ENCODE measurements at regions not wholly inside any gene's neighbourhood (a gene's known extent, or its start where the extent isn't known, plus 50 kb on each side); places are given as distances from the start of the nearest gene placed in this dataset.

GRCh38 chr6:133637436-133637835 lies 251.5 kb upstream of the TCF21 start:
- TF ChIP-seq POLR2AphosphoS5 (IDR thresholded peaks at IDR 0.05) (no peak), CTCF (IDR thresholded peaks at IDR 0.05) (no peak), POLR2A (IDR thresholded peaks at IDR 0.05; ENCODE audit: low read depth) (no peak), EP300 (IDR thresholded peaks at IDR 0.05) (no peak)
